Activated naive CD4-positive, alpha-beta T cell treated with anti-CD3 and anti-CD28 coated beads for 36 hours (primary cell): ENCODE measurements at regions not wholly inside any gene's neighbourhood (a gene's known extent, or its start where the extent isn't known, plus 50 kb on each side); places are given as distances from the start of the nearest gene placed in this dataset.

Experiments used
- CTCF ChIA-PET: fragments of 350-600 bp; sonication (Branson Sonifier 250); formaldehyde crosslinking; loops from one replicate; lab custom pipeline; 2021; ENCODE audit warnings: antibody characterized with exemption; lab: Charles Lee
- DNase-seq: peaks from one replicate; pipeline ENCODE4 v3.0.0-alpha.2; 2020
- H3K27ac Mint-ChIP-seq: one replicate; pipeline ENCODE4 v1.8.0; 2021; ENCODE audit warnings: mild to moderate bottlenecking, mixed read lengths
- H3K27me3 Mint-ChIP-seq: one replicate; pipeline ENCODE4 v1.8.0; 2021; ENCODE audit warnings: low read depth, mixed read lengths
- H3K36me3 Mint-ChIP-seq: one replicate; pipeline ENCODE4 v1.8.0; 2021; ENCODE audit warnings: low read depth, mixed read lengths
- H3K4me1 Mint-ChIP-seq: one replicate; pipeline ENCODE4 v1.8.0; 2021; ENCODE audit warnings: low read depth, mixed read lengths
- H3K4me3 Mint-ChIP-seq: one replicate; pipeline ENCODE4 v1.8.0; 2021; ENCODE audit warnings: mild to moderate bottlenecking, moderate library complexity, mixed read lengths
- H3K9me3 Mint-ChIP-seq: one replicate; pipeline ENCODE4 v1.8.0; 2021; ENCODE audit warnings: mixed read lengths
- intact Hi-C: fragments of 100-400 bp; cut with micrococcal nuclease; formaldehyde crosslinking; loops from one replicate; pipeline ENCODE4 v1.15.1; 2023

DNA sequence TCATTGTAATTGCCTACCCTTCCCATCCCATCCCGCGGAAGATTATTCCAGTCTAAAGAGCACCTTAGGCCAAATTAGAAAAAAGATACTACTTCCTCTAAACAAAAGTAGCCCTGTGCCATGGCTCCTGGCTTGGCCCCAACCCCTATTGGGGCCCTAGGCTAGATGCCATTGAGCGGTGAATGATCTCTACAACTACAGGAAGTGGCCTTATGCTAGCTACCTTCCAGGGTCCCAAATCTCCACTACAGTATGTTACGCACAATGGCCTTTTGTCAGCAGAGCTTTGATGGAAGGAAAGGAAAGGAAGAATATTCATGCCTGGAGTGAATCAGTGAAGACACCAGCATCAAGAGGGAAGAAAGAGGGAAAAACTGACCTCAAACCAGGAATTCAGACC is 73.3 kb upstream of the OSMR start:
- CTCF ChIA-PET = no interaction called here
- peaks cover 8% of the 10 kb centered on the region for H3K27me3 Mint-ChIP-seq
- H3K4me3 Mint-ChIP-seq = no peak overlapping the region
- H3K27ac Mint-ChIP-seq = no peak overlapping the region
- no peak for DNase-seq
- no peaks in the 10 kb centered on the region for H3K4me1 Mint-ChIP-seq
- H3K36me3 Mint-ChIP-seq = no peaks in the 10 kb centered on the region
- intact Hi-C loops = no loop called here
- no peaks in the 10 kb centered on the region for H3K9me3 Mint-ChIP-seq

- CTCF ChIA-PET = no interaction called here
- Mint-ChIP-seq H3K4me1 (no peaks in the 10 kb centered on the region), H3K4me3 (no peak overlapping the region), H3K27me3 (peaks cover 9% of the 10 kb centered on the region), H3K27ac (no peak overlapping the region), H3K36me3 (no peaks in the 10 kb centered on the region), H3K9me3 (no peaks in the 10 kb centered on the region)
- no peak for DNase-seq
- intact Hi-C loops = no loop called here
Observed at GRCh38 chr5:38775218-38775840, 70.5 kb upstream of the OSMR start.

DNA sequence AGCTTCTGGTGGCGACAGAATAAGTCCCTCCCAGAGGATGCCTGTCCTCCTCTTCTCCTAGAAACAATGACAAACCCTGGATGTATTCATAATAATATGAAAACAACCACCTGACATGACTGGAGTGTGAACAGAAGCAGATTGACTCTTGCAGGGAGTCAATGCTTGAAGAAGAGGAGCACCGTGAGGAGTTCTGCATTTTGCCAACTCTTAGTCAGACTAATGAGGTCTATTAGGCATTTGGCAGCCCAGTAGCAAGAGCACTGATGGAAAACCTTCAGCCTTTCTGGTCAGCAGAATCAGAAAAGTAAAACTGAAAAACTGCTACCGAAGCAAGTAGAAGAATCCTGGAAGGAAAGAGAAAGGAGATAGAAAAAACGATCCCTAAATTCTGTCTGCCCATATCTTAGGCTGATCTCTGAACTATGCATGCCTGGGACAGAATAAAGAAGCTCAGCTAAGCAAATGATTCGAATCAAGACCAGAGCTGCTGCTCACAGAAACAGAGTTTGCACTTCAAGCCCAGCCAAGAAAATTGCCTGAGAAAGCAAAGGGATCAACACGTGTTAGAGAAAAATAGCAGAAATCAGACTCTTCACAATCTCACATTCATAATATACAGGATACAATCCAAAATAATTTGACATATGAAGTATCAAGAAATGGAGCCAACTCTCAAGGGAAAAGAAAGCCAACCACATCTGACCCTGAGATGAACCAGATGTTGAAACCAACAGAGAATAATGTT is 69.5 kb upstream of the OSMR start:
- CTCF ChIA-PET = no interaction called here
- Mint-ChIP-seq H3K27me3 (peaks cover 12% of the 10 kb centered on the region), H3K9me3 (no peaks in the 10 kb centered on the region), H3K27ac (no peak overlapping the region), H3K4me3 (no peak overlapping the region), H3K4me1 (no peaks in the 10 kb centered on the region), H3K36me3 (no peaks in the 10 kb centered on the region)
- DNase-seq = no peak
- intact Hi-C loops = no loop called here

- Mint-ChIP-seq H3K27ac (no peak overlapping the region), H3K4me3 (no peak overlapping the region), H3K4me1 (no peaks in the 10 kb centered on the region), H3K36me3 (no peaks in the 10 kb centered on the region), H3K27me3 (peaks cover 12% of the 10 kb centered on the region), H3K9me3 (no peaks in the 10 kb centered on the region)
- CTCF ChIA-PET = no interaction called here
- no peak for DNase-seq
- intact Hi-C loops = no loop called here
Observed at GRCh38 chr5:38777111-38777510, 68.7 kb upstream of the OSMR start.

GRCh38 chr5:38780316-38780715 is 65.5 kb upstream of the OSMR start:
- CTCF ChIA-PET = no interaction called here
- intact Hi-C loops = no loop called here
- no peak overlapping the region for H3K4me3 Mint-ChIP-seq
- no peak for DNase-seq
- peaks cover 19% of the 10 kb centered on the region for H3K27me3 Mint-ChIP-seq
- H3K36me3 Mint-ChIP-seq = no peaks in the 10 kb centered on the region
- H3K9me3 Mint-ChIP-seq = no peaks in the 10 kb centered on the region
- H3K4me1 Mint-ChIP-seq = no peaks in the 10 kb centered on the region
- no peak overlapping the region for H3K27ac Mint-ChIP-seq

- Mint-ChIP-seq H3K4me1 (no peaks in the 10 kb centered on the region), H3K27ac (no peak overlapping the region), H3K36me3 (no peaks in the 10 kb centered on the region), H3K9me3 (peaks cover 2% of the 10 kb centered on the region), H3K27me3 (peaks cover 20% of the 10 kb centered on the region), H3K4me3 (no peak overlapping the region)
- no peak for DNase-seq
- CTCF ChIA-PET = interaction anchor here (0.6 kb wide), 1 partner anchor 141 kb away, joined by 3 read pairs; no protein-coding TSS in a partner anchor
- intact Hi-C loops = no loop called here
Observed at GRCh38 chr5:38780945-38781344, 64.9 kb upstream of the OSMR start.

DNA sequence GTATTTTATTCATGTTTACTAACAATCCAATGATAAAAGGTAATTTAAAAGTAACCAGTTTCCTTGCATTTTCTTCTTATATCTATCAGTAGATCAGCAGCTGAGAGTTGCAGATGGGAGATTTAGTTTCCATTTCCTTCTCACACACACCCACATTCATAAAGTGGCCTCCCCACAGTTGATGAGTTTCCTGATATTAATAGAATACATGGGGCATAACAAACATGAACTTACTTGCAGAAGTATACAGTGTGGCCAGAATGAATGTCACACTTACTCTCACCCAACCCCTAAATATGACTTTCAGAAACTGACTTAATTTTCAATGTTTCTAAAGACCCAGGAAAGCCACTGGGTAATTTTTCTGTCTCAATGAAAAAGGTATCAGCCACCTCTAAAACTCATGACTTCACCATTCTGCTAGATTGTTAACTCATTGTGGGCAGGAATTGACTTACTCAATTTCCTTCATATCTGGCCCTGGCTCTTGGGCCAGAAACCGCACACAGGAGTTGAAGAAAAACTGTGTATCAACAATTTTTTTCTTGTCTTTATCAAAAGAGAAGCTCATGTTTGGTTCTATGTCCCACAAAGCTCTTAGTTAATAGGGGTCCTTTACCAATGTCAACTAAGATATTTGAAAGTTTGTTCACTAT is 63.5 kb upstream of the OSMR start:
- CTCF ChIA-PET = interaction anchor here (0.8 kb wide), 2 partner anchors 308 to 341 kb away, joined by 3 to 6 read pairs; no protein-coding TSS in a partner anchor
- no peak overlapping the region for H3K27ac Mint-ChIP-seq
- DNase-seq = no peak
- peaks cover 4% of the 10 kb centered on the region for H3K9me3 Mint-ChIP-seq
- no peaks in the 10 kb centered on the region for H3K4me1 Mint-ChIP-seq
- H3K4me3 Mint-ChIP-seq = no peak overlapping the region
- peaks cover 16% of the 10 kb centered on the region for H3K27me3 Mint-ChIP-seq
- H3K36me3 Mint-ChIP-seq = no peaks in the 10 kb centered on the region
- intact Hi-C loops = no loop called here

DNA sequence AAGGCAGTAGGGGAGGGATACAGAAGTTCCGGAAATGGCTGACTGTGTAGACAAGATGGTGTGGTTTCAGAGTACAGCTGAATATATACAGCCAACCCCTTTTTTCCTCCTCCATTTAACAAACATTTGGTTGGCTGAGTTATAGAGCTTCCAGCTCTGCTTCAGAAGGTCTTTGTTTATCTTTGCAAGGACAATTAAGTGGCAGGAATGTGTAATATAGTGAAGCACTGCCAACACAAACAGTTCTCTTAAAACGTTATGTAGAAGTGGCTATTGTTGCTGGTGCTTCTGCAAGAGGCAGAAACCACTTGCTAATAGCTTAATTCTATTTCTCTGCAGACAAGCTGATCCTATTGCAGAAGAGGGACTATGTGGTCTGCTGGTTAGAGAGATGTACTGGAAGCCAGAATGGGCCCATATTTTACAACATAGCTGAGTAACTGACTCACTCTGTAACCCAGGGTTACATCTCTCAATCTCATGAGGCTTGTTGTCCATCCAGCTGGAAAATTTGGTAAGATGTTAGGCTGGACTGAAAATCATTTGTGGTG is 62.7 kb upstream of the OSMR start:
- no peaks in the 10 kb centered on the region for H3K36me3 Mint-ChIP-seq
- H3K9me3 Mint-ChIP-seq = peaks cover 4% of the 10 kb centered on the region
- H3K27me3 Mint-ChIP-seq = peaks cover 14% of the 10 kb centered on the region
- intact Hi-C loops = no loop called here
- H3K4me1 Mint-ChIP-seq = no peaks in the 10 kb centered on the region
- DNase-seq = no peak
- no peak overlapping the region for H3K27ac Mint-ChIP-seq
- no peak overlapping the region for H3K4me3 Mint-ChIP-seq
- CTCF ChIA-PET = interaction anchor here (0.8 kb wide), 1 partner anchor 309 kb away, joined by 3 read pairs; no protein-coding TSS in a partner anchor

DNA sequence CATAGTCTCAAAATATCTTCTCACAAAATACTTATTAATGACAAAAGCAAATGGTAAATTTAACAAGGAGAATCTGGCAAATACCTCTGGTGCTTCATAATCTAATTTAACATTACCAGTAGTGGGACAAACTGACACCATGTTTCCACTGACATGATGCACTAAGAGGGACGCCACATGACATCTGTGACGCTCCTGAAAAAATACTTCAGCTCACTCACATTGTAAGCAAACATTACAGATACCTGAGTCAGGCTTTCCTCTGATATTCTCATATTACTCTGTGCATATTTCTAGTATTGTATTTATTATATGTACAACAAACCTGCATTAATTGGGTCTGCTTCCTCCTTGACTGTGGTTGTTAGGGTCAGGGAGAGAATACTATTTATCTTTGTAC is 56.7 kb upstream of the OSMR start:
- peaks cover 4% of the 10 kb centered on the region for H3K9me3 Mint-ChIP-seq
- no peak for DNase-seq
- no peaks in the 10 kb centered on the region for H3K36me3 Mint-ChIP-seq
- no peak overlapping the region for H3K4me3 Mint-ChIP-seq
- CTCF ChIA-PET = no interaction called here
- peaks cover 18% of the 10 kb centered on the region for H3K27me3 Mint-ChIP-seq
- no peaks in the 10 kb centered on the region for H3K4me1 Mint-ChIP-seq
- intact Hi-C loops = no loop called here
- no peak overlapping the region for H3K27ac Mint-ChIP-seq

- peaks cover 4% of the 10 kb centered on the region for H3K9me3 Mint-ChIP-seq
- H3K27ac Mint-ChIP-seq = no peak overlapping the region
- no peaks in the 10 kb centered on the region for H3K4me1 Mint-ChIP-seq
- peaks cover 18% of the 10 kb centered on the region for H3K27me3 Mint-ChIP-seq
- no peaks in the 10 kb centered on the region for H3K36me3 Mint-ChIP-seq
- CTCF ChIA-PET = no interaction called here
- intact Hi-C loops = no loop called here
- DNase-seq = no peak
- no peak overlapping the region for H3K4me3 Mint-ChIP-seq
Observed at GRCh38 chr5:38789777-38790176, 56.0 kb upstream of the OSMR start.

DNA sequence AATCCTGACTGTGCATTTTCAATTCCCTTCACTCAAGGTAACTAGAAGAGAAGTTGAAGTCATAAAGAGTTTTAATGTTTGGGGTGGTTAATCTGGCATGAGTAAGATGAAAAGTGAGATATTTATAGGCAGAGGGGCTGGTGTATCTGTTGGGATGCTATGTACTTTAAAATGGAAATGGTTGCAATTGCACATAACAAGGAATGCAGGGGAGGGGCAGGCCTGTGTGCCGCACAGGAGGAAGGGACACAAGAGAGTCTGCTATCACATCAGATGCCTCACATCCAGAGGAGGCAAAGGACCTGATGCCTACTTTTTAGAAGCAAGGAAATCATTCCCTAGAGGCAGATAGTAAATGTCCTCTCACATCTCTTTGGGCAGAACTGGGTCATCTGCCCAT is 55.5 kb upstream of the OSMR start:
- H3K27me3 Mint-ChIP-seq = peaks cover 19% of the 10 kb centered on the region

GRCh38 chr5:38790891-38791290 is 54.9 kb upstream of the OSMR start:
- no peak overlapping the region for H3K27ac Mint-ChIP-seq
- no peaks in the 10 kb centered on the region for H3K36me3 Mint-ChIP-seq
- DNase-seq = no peak
- intact Hi-C loops = no loop called here
- peaks cover 2% of the 10 kb centered on the region for H3K9me3 Mint-ChIP-seq
- CTCF ChIA-PET = no interaction called here
- H3K27me3 Mint-ChIP-seq = peaks cover 17% of the 10 kb centered on the region
- H3K4me3 Mint-ChIP-seq = no peak overlapping the region
- H3K4me1 Mint-ChIP-seq = no peaks in the 10 kb centered on the region

More for the DNA sequence above, 55.5 kb upstream of the OSMR start:
- Mint-ChIP-seq H3K4me3 (no peak overlapping the region), H3K9me3 (peaks cover 4% of the 10 kb centered on the region), H3K4me1 (no peaks in the 10 kb centered on the region), H3K27ac (no peak overlapping the region), H3K36me3 (no peaks in the 10 kb centered on the region)
- DNase-seq = no peak
- intact Hi-C loops = no loop called here
- CTCF ChIA-PET = no interaction called here
